ENCODE measurements at regions not wholly inside any gene's neighbourhood (a gene's known extent, or its start where the extent isn't known, plus 50 kb on each side); places are given as distances from the start of the nearest gene placed in this dataset.

DNA sequence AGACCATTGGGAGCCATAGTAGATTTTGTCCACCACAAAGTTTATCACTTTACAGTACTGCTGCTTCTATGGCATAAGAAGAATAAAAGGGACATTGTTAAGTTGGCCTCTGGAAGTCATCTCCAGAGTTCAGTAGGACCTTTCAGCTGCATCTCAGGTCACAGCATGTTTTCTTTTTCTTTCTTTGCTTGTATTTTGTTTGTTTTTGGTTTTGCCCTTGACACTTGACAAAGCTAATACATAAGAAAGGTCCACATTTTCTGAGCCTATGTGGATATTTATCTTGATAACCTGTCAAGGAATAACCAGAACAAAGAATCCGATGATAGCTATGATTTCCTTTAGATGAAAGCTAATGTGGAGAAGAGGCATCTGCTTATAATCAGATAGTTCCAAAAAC, 101.6 kb upstream of the XIRP2 start:
- no CpG with 5 or more reads among the region's 1 CpG for WGBS

DNA sequence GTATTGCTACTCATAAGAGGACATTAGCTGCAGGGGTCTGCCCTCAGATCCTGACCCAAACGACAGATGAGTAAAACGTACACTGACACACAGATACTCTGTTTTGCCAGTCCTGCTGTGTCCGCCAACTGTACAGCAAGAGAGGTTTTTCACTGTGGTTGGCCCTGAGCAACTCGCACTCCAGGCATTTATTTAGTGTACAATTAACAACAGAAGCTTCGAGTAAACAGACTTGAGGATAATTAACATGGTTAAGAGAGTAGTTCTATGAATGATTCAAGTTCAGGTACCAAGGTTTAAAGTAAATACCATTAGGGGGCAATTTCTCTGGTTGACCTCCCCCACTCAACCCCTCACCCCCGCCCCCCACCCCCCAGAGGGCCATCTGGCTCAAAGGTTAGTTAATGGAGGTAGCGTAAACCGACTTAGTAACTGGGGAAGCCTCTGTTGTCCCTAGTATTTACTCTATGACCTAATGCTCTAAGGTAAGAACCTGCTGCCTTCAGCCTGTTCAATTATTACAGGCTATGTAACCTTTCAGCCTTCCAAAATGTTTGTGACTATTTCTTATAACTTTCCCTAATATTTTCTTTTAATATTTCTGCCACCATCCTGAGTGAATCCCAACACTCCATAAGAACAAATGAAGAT, 103.9 kb upstream of the XIRP2 start:
- no peak overlapping the region for H4K8ac ChIP-seq (ENCODE audit: low read length)
- peaks cover 1% of the 10 kb centered on the region for H3K4me1 ChIP-seq (ENCODE audit: control insufficient read depth, insufficient read depth, low read depth, low read length)
- H3K27ac ChIP-seq (ENCODE audit: low read length, poor library complexity, severe bottlenecking): no peak overlapping the region
- no peak overlapping the region for H3K4me3 ChIP-seq (ENCODE audit: insufficient read depth in 1 of 2, low read depth in 1 of 2, low read length in 2 of 2)
- DNase-seq: no peak
- H3K14ac ChIP-seq (ENCODE audit: low read length in 2 of 2): no peak overlapping the region
- no peak overlapping the region for H2BK15ac ChIP-seq (ENCODE audit: low read depth, poor library complexity, severe bottlenecking)
- no peak overlapping the region for H2AFZ ChIP-seq (ENCODE audit: low read depth, low read length)
- H3K23ac ChIP-seq (ENCODE audit: low read length in 2 of 2): no peak overlapping the region
- H3K79me1 ChIP-seq (replicated peaks; ENCODE audit: low read length, poor library complexity, severe bottlenecking): no peaks in the 10 kb centered on the region
- no peak overlapping the region for H3K18ac ChIP-seq (ENCODE audit: low read depth in 1 of 2, low read length in 2 of 2)
- peaks cover 3% of the 10 kb centered on the region for H3K9me3 ChIP-seq (ENCODE audit: control insufficient read depth, low read length)
- H3K9ac ChIP-seq (ENCODE audit: low read length): no peak overlapping the region
- no peak overlapping the region for H2BK5ac ChIP-seq (ENCODE audit: low read depth, low read length, poor library complexity, severe bottlenecking)
- no peak overlapping the region for H2BK12ac ChIP-seq (ENCODE audit: low read length in 2 of 2)
- H3K4me2 ChIP-seq (ENCODE audit: low read length, poor library complexity, severe bottlenecking): peak overlapping the region; percentile 50
- no peak overlapping the region for H4K91ac ChIP-seq (ENCODE audit: low read length)
- H2AK5ac ChIP-seq (ENCODE audit: low read length, severe bottlenecking): no peak overlapping the region
- no peak overlapping the region for H3K4ac ChIP-seq (ENCODE audit: low read depth in 1 of 2, low read length in 2 of 2)
- H2BK120ac ChIP-seq (ENCODE audit: low read depth, low read length): no peak overlapping the region
- 62% methylated on average over 6 of the region's 8 CpGs for WGBS
- no peaks in the 10 kb centered on the region for H3K27me3 ChIP-seq (ENCODE audit: control insufficient read depth in 1 of 2, insufficient read depth in 1 of 2, low read length in 2 of 2)
- no peaks in the 10 kb centered on the region for H3K36me3 ChIP-seq (ENCODE audit: control insufficient read depth in 1 of 2, insufficient read depth in 2 of 2, low read depth in 1 of 2, low read length in 2 of 2)

More for the DNA sequence above, 101.6 kb upstream of the XIRP2 start:
- H2BK15ac ChIP-seq (ENCODE audit: low read depth, poor library complexity, severe bottlenecking): no peak overlapping the region
- H3K9me3 ChIP-seq (ENCODE audit: control insufficient read depth, low read length): peaks cover 9% of the 10 kb centered on the region
- H2AFZ ChIP-seq (ENCODE audit: low read depth, low read length): no peak overlapping the region
- no peak overlapping the region for H3K18ac ChIP-seq (ENCODE audit: low read depth in 1 of 2, low read length in 2 of 2)
- no peak overlapping the region for H4K91ac ChIP-seq (ENCODE audit: low read length)
- H2BK12ac ChIP-seq (ENCODE audit: low read length in 2 of 2): no peak overlapping the region
- H3K23ac ChIP-seq (ENCODE audit: low read length in 2 of 2): no peak overlapping the region
- DNase-seq: no peak
- no peak overlapping the region for H3K9ac ChIP-seq (ENCODE audit: low read length)
- no peak overlapping the region for H3K4ac ChIP-seq (ENCODE audit: low read depth in 1 of 2, low read length in 2 of 2)
- H2BK120ac ChIP-seq (ENCODE audit: low read depth, low read length): no peak overlapping the region
- no peak overlapping the region for H3K4me2 ChIP-seq (ENCODE audit: low read length, poor library complexity, severe bottlenecking)
- no peak overlapping the region for H3K27ac ChIP-seq (ENCODE audit: low read length, poor library complexity, severe bottlenecking)
- no peak overlapping the region for H2AK5ac ChIP-seq (ENCODE audit: low read length, severe bottlenecking)
- H3K4me3 ChIP-seq (ENCODE audit: insufficient read depth in 1 of 2, low read depth in 1 of 2, low read length in 2 of 2): no peak overlapping the region
- no peak overlapping the region for H2BK5ac ChIP-seq (ENCODE audit: low read depth, low read length, poor library complexity, severe bottlenecking)
- peaks cover 1% of the 10 kb centered on the region for H3K4me1 ChIP-seq (ENCODE audit: control insufficient read depth, insufficient read depth, low read depth, low read length)
- H3K27me3 ChIP-seq (ENCODE audit: control insufficient read depth in 1 of 2, insufficient read depth in 1 of 2, low read length in 2 of 2): no peaks in the 10 kb centered on the region
- H3K14ac ChIP-seq (ENCODE audit: low read length in 2 of 2): no peak overlapping the region
- no peak overlapping the region for H4K8ac ChIP-seq (ENCODE audit: low read length)
- no peaks in the 10 kb centered on the region for H3K36me3 ChIP-seq (ENCODE audit: control insufficient read depth in 1 of 2, insufficient read depth in 2 of 2, low read depth in 1 of 2, low read length in 2 of 2)
- no peaks in the 10 kb centered on the region for H3K79me1 ChIP-seq (replicated peaks; ENCODE audit: low read length, poor library complexity, severe bottlenecking)

DNA sequence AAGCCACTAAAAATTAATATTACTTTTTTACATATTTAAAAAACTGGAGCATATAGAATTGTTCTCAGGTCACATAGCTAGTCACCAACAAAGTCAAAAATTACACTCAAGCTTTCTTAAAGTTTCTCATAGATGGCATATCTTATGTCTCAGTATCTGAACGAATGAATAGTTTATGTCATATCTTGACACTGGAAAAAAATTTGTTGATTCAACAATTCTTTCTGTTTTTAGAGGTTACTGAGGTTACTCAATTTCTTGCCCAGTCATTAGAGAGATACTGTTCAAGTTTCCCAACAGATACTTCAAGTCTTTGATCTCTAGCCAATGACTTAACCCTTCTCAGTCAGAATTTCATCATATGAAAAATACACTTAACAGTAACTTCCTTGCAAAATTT, 113.1 kb upstream of the XIRP2 start:
- H3K27me3 ChIP-seq (ENCODE audit: control insufficient read depth in 1 of 2, insufficient read depth in 1 of 2, low read length in 2 of 2): no peaks in the 10 kb centered on the region
- H2BK12ac ChIP-seq (ENCODE audit: low read length in 2 of 2): no peak overlapping the region
- WGBS: no CpG with 5 or more reads among the region's 1 CpG
- no peak overlapping the region for H2BK120ac ChIP-seq (ENCODE audit: low read depth, low read length)
- H3K9me3 ChIP-seq (ENCODE audit: control insufficient read depth, low read length): peaks cover 6% of the 10 kb centered on the region
- H4K91ac ChIP-seq (ENCODE audit: low read length): no peak overlapping the region
- H3K18ac ChIP-seq (ENCODE audit: low read depth in 1 of 2, low read length in 2 of 2): no peak overlapping the region
- H2AK5ac ChIP-seq (ENCODE audit: low read length, severe bottlenecking): no peak overlapping the region
- H3K27ac ChIP-seq (ENCODE audit: low read length, poor library complexity, severe bottlenecking): no peak overlapping the region
- H3K4me2 ChIP-seq (ENCODE audit: low read length, poor library complexity, severe bottlenecking): no peak overlapping the region
- no peak overlapping the region for H3K9ac ChIP-seq (ENCODE audit: low read length)
- H2BK5ac ChIP-seq (ENCODE audit: low read depth, low read length, poor library complexity, severe bottlenecking): no peak overlapping the region
- H3K4me3 ChIP-seq (ENCODE audit: insufficient read depth in 1 of 2, low read depth in 1 of 2, low read length in 2 of 2): no peak overlapping the region
- no peak overlapping the region for H3K23ac ChIP-seq (ENCODE audit: low read length in 2 of 2)
- no peak overlapping the region for H2AFZ ChIP-seq (ENCODE audit: low read depth, low read length)
- no peaks in the 10 kb centered on the region for H3K4me1 ChIP-seq (ENCODE audit: control insufficient read depth, insufficient read depth, low read depth, low read length)
- no peaks in the 10 kb centered on the region for H3K36me3 ChIP-seq (ENCODE audit: control insufficient read depth in 1 of 2, insufficient read depth in 2 of 2, low read depth in 1 of 2, low read length in 2 of 2)
- no peak overlapping the region for H2BK15ac ChIP-seq (ENCODE audit: low read depth, poor library complexity, severe bottlenecking)
- H4K8ac ChIP-seq (ENCODE audit: low read length): no peak overlapping the region
- no peak overlapping the region for H3K4ac ChIP-seq (ENCODE audit: low read depth in 1 of 2, low read length in 2 of 2)
- DNase-seq: no peak
- no peak overlapping the region for H3K14ac ChIP-seq (ENCODE audit: low read length in 2 of 2)
- no peaks in the 10 kb centered on the region for H3K79me1 ChIP-seq (replicated peaks; ENCODE audit: low read length, poor library complexity, severe bottlenecking)

DNA sequence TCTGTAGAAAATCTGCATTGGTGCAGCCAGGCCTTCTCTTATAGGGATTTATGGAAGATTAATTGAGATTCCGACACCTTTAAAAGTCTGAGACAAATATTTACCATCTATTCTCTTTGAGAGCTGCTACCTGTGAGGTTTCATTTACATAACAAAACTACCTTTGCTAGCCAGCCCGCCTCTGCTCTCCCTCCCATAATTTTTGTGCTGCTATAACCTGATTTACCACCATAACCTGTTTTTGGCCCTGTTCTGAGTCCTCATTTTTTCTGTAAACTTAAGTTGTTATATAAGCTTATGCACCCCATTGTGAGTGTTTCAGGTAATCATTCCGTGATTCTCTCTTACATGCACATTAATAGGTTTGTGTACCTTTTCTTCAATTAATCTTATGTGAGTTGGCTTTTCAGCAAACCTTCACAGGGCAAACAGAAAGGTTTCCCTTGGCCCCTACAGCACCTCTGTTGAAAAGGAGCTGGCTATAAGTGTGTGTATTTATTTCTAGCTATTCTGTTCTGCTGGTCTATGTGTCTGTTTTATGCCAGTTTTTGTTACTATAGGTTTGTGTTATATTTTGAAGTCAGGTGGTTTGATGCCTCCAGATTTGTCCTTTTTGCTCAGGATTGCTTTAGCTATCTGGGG, 114.9 kb upstream of the XIRP2 start:
- Histone ChIP-seq H2BK120ac (ENCODE audit: low read depth, low read length) (no peak overlapping the region), H3K9ac (ENCODE audit: low read length) (no peak overlapping the region), H2BK15ac (ENCODE audit: low read depth, poor library complexity, severe bottlenecking) (no peak overlapping the region), H3K14ac (ENCODE audit: low read length in 2 of 2) (no peak overlapping the region), H4K91ac (ENCODE audit: low read length) (no peak overlapping the region), H3K4me3 (ENCODE audit: insufficient read depth in 1 of 2, low read depth in 1 of 2, low read length in 2 of 2) (no peak overlapping the region), H3K27ac (ENCODE audit: low read length, poor library complexity, severe bottlenecking) (no peak overlapping the region), H4K8ac (ENCODE audit: low read length) (no peak overlapping the region), H3K9me3 (ENCODE audit: control insufficient read depth, low read length) (peaks cover 11% of the 10 kb centered on the region), H3K18ac (ENCODE audit: low read depth in 1 of 2, low read length in 2 of 2) (no peak overlapping the region), H3K27me3 (ENCODE audit: control insufficient read depth in 1 of 2, insufficient read depth in 1 of 2, low read length in 2 of 2) (no peaks in the 10 kb centered on the region), H3K36me3 (ENCODE audit: control insufficient read depth in 1 of 2, insufficient read depth in 2 of 2, low read depth in 1 of 2, low read length in 2 of 2) (no peaks in the 10 kb centered on the region), H3K23ac (ENCODE audit: low read length in 2 of 2) (no peak overlapping the region), H2BK12ac (ENCODE audit: low read length in 2 of 2) (no peak overlapping the region), H2BK5ac (ENCODE audit: low read depth, low read length, poor library complexity, severe bottlenecking) (no peak overlapping the region), H3K4me2 (ENCODE audit: low read length, poor library complexity, severe bottlenecking) (no peak overlapping the region), H3K79me1 (replicated peaks; ENCODE audit: low read length, poor library complexity, severe bottlenecking) (no peaks in the 10 kb centered on the region), H3K4me1 (ENCODE audit: control insufficient read depth, insufficient read depth, low read depth, low read length) (no peaks in the 10 kb centered on the region), H2AFZ (ENCODE audit: low read depth, low read length) (no peak overlapping the region), H2AK5ac (ENCODE audit: low read length, severe bottlenecking) (no peak overlapping the region), H3K4ac (ENCODE audit: low read depth in 1 of 2, low read length in 2 of 2) (no peak overlapping the region)
- no peak for DNase-seq
- WGBS: 56% methylated on average over 2 of the region's 3 CpGs

All from mesenchymal stem cell (in vitro differentiated cells and primary cell).